ENCODE measurements at regions not wholly inside any gene's neighbourhood (a gene's known extent, or its start where the extent isn't known, plus 50 kb on each side); places are given as distances from the start of the nearest gene placed in this dataset.

- TF ChIP-seq, protein P1, sequence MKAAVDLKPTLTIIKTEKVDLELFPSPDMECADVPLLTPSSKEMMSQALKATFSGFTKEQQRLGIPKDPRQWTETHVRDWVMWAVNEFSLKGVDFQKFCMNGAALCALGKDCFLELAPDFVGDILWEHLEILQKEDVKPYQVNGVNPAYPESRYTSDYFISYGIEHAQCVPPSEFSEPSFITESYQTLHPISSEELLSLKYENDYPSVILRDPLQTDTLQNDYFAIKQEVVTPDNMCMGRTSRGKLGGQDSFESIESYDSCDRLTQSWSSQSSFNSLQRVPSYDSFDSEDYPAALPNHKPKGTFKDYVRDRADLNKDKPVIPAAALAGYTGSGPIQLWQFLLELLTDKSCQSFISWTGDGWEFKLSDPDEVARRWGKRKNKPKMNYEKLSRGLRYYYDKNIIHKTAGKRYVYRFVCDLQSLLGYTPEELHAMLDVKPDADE (IDR thresholded peaks at IDR 0.05): no peak
- TF ChIP-seq REST (IDR thresholded peaks at IDR 0.05; ENCODE audit: unreplicated experiment) (no peak), ZNF331 (CRISPR knock-in tag; IDR thresholded peaks at IDR 0.05; ENCODE audit: low read depth) (no peak)
These were observed 167.5 kb downstream of the SHQ1 start (continued) for GRCh38 chr3:72680766-72681165.

DNA sequence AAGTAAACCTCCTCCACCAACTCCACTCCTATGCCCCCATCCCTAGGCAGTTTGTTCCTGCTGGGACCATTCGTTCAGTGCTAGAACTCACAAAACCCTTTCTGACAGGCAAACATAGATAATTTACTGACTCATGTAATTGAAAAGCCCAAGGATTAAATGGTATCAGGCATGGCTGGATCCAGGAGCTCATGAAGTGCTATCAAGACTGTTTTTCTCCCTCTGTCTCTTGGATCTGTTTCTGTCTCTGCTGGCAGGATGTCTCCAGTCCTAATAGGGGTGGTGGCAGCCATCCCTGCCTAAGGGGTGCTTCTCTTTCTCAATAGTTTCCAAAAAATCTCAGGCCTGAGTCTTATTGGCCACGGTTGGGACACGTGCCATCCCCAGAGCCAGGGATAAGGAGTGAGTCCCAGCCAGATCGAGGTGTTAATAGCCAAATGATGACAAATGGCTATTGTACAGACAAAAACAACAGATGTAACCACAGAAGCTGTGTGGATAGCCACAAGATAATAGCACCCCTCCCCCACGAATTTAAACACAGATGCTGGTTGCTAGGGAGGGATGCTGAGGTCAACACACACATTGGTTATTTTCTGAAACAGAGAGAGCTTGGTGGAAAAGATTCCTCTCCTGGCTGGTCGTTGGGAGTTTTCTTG is 168.6 kb downstream of the SHQ1 start:
- no peaks in the 10 kb centered on the region for H3K36me3 ChIP-seq (ENCODE audit: insufficient read depth)
- H3K4me2 ChIP-seq: no peak overlapping the region
- Mint-ChIP-seq H3K9me3 (no peaks in the 10 kb centered on the region), H3K4me1 (no peaks in the 10 kb centered on the region; the same call in 2 of the 3 replicates), H3K27ac (no peak overlapping the region), H3K36me3 (ENCODE audit: low read depth) (no peaks in the 10 kb centered on the region), H3K4me3 (no peak overlapping the region), H3K27me3 (ENCODE audit: insufficient read depth, low read depth, poor library complexity) (no peaks in the 10 kb centered on the region)
- no peak for DNase-seq (ENCODE audit: low spot score)
- TF ChIP-seq, protein P2, sequence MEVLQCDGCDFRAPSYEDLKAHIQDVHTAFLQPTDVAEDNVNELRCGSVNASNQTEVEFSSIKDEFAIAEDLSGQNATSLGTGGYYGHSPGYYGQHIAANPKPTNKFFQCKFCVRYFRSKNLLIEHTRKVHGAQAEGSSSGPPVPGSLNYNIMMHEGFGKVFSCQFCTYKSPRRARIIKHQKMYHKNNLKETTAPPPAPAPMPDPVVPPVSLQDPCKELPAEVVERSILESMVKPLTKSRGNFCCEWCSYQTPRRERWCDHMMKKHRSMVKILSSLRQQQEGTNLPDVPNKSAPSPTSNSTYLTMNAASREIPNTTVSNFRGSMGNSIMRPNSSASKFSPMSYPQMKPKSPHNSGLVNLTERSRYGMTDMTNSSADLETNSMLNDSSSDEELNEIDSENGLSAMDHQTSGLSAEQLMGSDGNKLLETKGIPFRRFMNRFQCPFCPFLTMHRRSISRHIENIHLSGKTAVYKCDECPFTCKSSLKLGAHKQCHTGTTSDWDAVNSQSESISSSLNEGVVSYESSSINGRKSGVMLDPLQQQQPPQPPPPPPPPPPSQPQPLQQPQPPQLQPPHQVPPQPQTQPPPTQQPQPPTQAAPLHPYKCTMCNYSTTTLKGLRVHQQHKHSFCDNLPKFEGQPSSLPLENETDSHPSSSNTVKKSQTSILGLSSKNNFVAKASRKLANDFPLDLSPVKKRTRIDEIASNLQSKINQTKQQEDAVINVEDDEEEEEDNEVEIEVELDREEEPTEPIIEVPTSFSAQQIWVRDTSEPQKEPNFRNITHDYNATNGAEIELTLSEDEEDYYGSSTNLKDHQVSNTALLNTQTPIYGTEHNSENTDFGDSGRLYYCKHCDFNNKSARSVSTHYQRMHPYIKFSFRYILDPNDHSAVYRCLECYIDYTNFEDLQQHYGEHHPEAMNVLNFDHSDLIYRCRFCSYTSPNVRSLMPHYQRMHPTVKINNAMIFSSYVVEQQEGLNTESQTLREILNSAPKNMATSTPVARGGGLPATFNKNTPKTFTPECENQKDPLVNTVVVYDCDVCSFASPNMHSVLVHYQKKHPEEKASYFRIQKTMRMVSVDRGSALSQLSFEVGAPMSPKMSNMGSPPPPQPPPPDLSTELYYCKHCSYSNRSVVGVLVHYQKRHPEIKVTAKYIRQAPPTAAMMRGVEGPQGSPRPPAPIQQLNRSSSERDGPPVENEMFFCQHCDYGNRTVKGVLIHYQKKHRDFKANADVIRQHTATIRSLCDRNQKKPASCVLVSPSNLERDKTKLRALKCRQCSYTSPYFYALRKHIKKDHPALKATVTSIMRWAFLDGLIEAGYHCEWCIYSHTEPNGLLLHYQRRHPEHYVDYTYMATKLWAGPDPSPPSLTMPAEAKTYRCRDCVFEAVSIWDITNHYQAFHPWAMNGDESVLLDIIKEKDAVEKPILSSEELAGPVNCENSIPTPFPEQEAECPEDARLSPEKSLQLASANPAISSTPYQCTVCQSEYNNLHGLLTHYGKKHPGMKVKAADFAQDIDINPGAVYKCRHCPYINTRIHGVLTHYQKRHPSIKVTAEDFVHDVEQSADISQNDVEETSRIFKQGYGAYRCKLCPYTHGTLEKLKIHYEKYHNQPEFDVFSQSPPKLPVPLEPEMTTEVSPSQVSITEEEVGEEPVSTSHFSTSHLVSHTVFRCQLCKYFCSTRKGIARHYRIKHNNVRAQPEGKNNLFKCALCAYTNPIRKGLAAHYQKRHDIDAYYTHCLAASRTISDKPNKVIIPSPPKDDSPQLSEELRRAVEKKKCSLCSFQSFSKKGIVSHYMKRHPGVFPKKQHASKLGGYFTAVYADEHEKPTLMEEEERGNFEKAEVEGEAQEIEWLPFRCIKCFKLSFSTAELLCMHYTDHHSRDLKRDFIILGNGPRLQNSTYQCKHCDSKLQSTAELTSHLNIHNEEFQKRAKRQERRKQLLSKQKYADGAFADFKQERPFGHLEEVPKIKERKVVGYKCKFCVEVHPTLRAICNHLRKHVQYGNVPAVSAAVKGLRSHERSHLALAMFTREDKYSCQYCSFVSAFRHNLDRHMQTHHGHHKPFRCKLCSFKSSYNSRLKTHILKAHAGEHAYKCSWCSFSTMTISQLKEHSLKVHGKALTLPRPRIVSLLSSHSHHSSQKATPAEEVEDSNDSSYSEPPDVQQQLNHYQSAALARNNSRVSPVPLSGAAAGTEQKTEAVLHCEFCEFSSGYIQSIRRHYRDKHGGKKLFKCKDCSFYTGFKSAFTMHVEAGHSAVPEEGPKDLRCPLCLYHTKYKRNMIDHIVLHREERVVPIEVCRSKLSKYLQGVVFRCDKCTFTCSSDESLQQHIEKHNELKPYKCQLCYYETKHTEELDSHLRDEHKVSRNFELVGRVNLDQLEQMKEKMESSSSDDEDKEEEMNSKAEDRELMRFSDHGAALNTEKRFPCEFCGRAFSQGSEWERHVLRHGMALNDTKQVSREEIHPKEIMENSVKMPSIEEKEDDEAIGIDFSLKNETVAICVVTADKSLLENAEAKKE (CRISPR knock-in tag; IDR thresholded peaks at IDR 0.05): no peak
- TF ChIP-seq STAT1 (IDR thresholded peaks at IDR 0.05; ENCODE audit: unreplicated experiment) (no peak), CREB1 (CRISPR knock-in tag; IDR thresholded peaks at IDR 0.05; ENCODE audit: low read depth) (no peak), EZH2 (IDR thresholded peaks at IDR 0.05; ENCODE audit: low read depth, unreplicated experiment) (no peak)
- H3K79me2 ChIP-seq (replicated peaks; ENCODE audit: insufficient read depth): no peaks in the 10 kb centered on the region
- no peaks in the 10 kb centered on the region for H3K4me1 ChIP-seq (ENCODE audit: insufficient read depth)
- no peak for ATAC-seq
- no peak overlapping the region for H3K4me3 ChIP-seq
- no peaks in the 10 kb centered on the region for H3K27me3 ChIP-seq (ENCODE audit: insufficient read depth)
- H3K27ac ChIP-seq (ENCODE audit: low read depth): no peak overlapping the region
- no peak overlapping the region for H2AFZ ChIP-seq
- H3F3A ChIP-seq (replicated peaks; ENCODE audit: low read depth): no peaks in the 10 kb centered on the region
- no peaks in the 10 kb centered on the region for H4K20me1 ChIP-seq (replicated peaks; ENCODE audit: insufficient read depth)
- H3K9me2 ChIP-seq (ENCODE audit: insufficient read depth): no peaks in the 10 kb centered on the region; the same call in 1 of the 2 replicates
